ENCODE measurements at regions not wholly inside any gene's neighbourhood (a gene's known extent, or its start where the extent isn't known, plus 50 kb on each side); places are given as distances from the start of the nearest gene placed in this dataset.
A peak's percentile ranks its signal among the peaks of the same experiment; 100 is the strongest.

GRCh38 chr16:88170528-88170991 lies 212.2 kb upstream of the ZNF469 start:
- TF ChIP-seq TAF1 (IDR thresholded peaks at IDR 0.05; ENCODE audit: low read depth), result no peak
- no peak for TF ChIP-seq TEAD4 (IDR thresholded peaks at IDR 0.05)
- no peak for TF ChIP-seq EP300 (IDR thresholded peaks at IDR 0.05; ENCODE audit: borderline replicate concordance)
- no peak for TF ChIP-seq FOXM1 (IDR thresholded peaks at IDR 0.05; ENCODE audit: borderline replicate concordance, low read depth)
- no peak for TF ChIP-seq YY1 (IDR thresholded peaks at IDR 0.05; ENCODE audit: low read depth)
- TF ChIP-seq, protein P1, sequence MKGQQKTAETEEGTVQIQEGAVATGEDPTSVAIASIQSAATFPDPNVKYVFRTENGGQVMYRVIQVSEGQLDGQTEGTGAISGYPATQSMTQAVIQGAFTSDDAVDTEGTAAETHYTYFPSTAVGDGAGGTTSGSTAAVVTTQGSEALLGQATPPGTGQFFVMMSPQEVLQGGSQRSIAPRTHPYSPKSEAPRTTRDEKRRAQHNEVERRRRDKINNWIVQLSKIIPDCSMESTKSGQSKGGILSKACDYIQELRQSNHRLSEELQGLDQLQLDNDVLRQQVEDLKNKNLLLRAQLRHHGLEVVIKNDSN (IDR thresholded peaks at IDR 0.05), result no peak
- no peak for TF ChIP-seq RAD21 (IDR thresholded peaks at IDR 0.05; ENCODE audit: low read depth)
- no peak for TF ChIP-seq EGR1 (IDR thresholded peaks at IDR 0.05)
- TF ChIP-seq NFIC (IDR thresholded peaks at IDR 0.05), result no peak
- no peak for TF ChIP-seq CEBPB (IDR thresholded peaks at IDR 0.05)
- no peak for TF ChIP-seq TCF12 (IDR thresholded peaks at IDR 0.05; ENCODE audit: low read depth)

DNA sequence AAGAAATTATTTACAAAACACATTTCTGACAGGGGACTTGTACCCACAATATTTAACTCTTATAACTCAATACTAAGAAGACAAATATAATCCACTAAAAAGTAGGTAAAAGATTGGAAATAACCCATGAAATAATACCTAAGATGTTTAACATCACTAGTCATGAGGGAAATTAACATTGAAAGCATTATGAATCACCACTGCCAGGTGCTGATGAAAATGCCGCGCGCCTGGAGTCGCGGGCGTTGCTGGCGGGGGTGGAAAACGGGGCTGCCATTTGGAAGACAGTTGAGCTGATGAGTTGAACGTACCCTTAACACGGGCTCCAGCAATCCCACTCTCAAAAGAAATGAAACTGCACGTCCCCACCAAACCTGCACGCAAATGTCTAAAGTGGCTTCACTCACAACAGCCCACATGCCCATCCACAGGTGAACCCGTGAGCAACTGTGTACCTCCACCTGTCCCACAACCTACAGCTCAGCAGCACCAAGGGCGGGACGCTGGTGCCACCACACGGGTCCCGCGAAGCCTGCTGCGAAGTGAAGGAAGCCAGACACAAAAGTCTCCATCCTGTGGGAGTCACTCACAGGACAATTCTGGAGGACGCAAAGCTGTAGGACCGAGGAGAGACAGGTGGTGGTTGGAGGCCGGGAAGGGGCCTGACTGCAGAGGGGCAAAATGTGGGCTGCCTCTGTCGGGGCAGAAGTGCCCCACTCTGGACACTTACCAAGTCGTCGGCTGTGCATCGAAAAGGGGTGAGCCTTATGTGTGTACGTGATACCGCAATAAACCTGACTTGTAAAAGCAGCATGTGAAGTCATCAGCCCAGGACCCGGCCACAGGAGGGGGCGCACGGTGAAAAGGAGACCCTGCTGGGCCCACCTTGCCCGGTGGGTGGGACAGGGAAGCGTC lies 199.5 kb upstream of the ZNF469 start:
- TF ChIP-seq RAD21 (IDR thresholded peaks at IDR 0.05; ENCODE audit: low read depth), result peak; percentile 23; the same call in 1 of the 2 replicates

GRCh38 chr16:88192601-88193000 lies 190.2 kb upstream of the ZNF469 start:
- no peak for TF ChIP-seq YY1 (IDR thresholded peaks at IDR 0.05; ENCODE audit: low read depth)
- TF ChIP-seq REST (IDR thresholded peaks at IDR 0.05; ENCODE audit: low read depth), result no peak
- TF ChIP-seq EP300 (IDR thresholded peaks at IDR 0.05; ENCODE audit: borderline replicate concordance), result no peak
- TF ChIP-seq, protein P1 (IDR thresholded peaks at IDR 0.05), result no peak
- TF ChIP-seq ZBTB7A (IDR thresholded peaks at IDR 0.05; ENCODE audit: low read depth), result no peak
- TF ChIP-seq TEAD4 (IDR thresholded peaks at IDR 0.05), result no peak
- TF ChIP-seq FOXM1 (IDR thresholded peaks at IDR 0.05; ENCODE audit: borderline replicate concordance, low read depth), result no peak
- no peak for TF ChIP-seq RAD21 (IDR thresholded peaks at IDR 0.05; ENCODE audit: low read depth)
- TF ChIP-seq TAF1 (IDR thresholded peaks at IDR 0.05; ENCODE audit: low read depth), result no peak

DNA sequence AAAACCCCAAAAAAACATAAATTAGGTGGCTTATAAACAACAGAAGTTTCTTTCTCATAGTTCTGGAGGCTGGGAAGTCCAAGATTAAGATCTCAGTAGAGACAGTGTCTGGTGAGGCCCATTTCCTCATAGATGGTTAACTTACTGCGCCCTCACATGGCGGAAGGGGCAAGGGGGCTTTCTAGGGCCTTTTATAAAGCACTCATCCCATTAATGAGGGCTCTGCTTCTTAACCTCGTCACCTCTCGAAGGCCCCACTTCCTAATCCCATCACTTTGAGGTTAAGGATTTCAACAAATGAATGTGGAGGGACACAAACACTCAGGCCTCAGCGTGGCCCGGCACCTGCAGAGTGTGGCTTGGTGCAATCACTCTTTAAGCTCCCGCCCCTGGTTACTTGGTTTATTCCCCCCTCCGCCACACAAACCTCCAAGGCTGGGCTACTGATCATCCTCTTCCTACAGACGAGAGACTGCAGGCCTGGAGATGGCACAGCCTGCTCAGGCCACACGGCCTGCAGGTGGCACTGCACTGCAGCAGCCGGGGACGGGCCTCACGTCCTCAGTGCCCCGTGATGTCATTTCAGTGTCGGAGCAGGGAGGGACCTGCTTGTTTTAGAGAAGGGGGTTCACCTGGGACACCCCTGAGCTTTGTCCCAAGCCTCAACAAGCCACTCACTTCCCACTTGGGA lies 188.9 kb upstream of the ZNF469 start:
- TF ChIP-seq RAD21 (IDR thresholded peaks at IDR 0.05; ENCODE audit: low read depth), result peak; percentile 75

GRCh38 chr16:88194397-88195268 lies 188.1 kb upstream of the ZNF469 start:
- TF ChIP-seq CREB1 (IDR thresholded peaks at IDR 0.05; ENCODE audit: low read depth) (no peak), EGR1 (IDR thresholded peaks at IDR 0.05) (no peak), RAD21 (IDR thresholded peaks at IDR 0.05; ENCODE audit: low read depth) (no peak), CEBPB (IDR thresholded peaks at IDR 0.05) (no peak), ZBTB7A (IDR thresholded peaks at IDR 0.05; ENCODE audit: low read depth) (no peak), FOXM1 (IDR thresholded peaks at IDR 0.05; ENCODE audit: borderline replicate concordance, low read depth) (no peak), REST (IDR thresholded peaks at IDR 0.05; ENCODE audit: low read depth) (no peak)
- TF ChIP-seq, protein P1 (IDR thresholded peaks at IDR 0.05), result no peak

All from Ishikawa (cell line).